ENCODE measurements at regions not wholly inside any gene's neighbourhood (a gene's known extent, or its start where the extent isn't known, plus 50 kb on each side); places are given as distances from the start of the nearest gene placed in this dataset.

GRCh38 chr6:77401231-77401630, 62.1 kb downstream of the HTR1B start (continued):
- TF ChIP-seq JUND (CRISPR knock-in tag; IDR thresholded peaks at IDR 0.05), result no peak

- H2AFZ ChIP-seq (ENCODE audit: low read length), result no peak overlapping the region
- no peak overlapping the region for H3K4me2 ChIP-seq (ENCODE audit: low read depth, low read length)
- no peaks in the 10 kb centered on the region for H3K4me1 ChIP-seq (ENCODE audit: insufficient read depth, low read length)
- no peaks in the 10 kb centered on the region for H3K27me3 ChIP-seq (ENCODE audit: control insufficient read depth in 1 of 2, insufficient read depth in 2 of 2, low read length in 2 of 2)
- no peak overlapping the region for H3K4me3 ChIP-seq (replicated peaks in 1 of 3; ENCODE audit: insufficient read depth in 1 of 3, low read depth in 2 of 3, low read length in 3 of 3)
- no peak for DNase-seq (ENCODE audit: low spot score)
- no peak overlapping the region for H3K27ac ChIP-seq (ENCODE audit: extremely low read length, insufficient read depth, low read length)
- CTCF ChIA-PET (ENCODE audit: low intra/inter-chr PET ratio, low total read pairs), result no interaction called here
- H3K9me3 ChIP-seq (ENCODE audit: low read length), result no peaks in the 10 kb centered on the region
- no peaks in the 10 kb centered on the region for H3K36me3 ChIP-seq (replicated peaks in 1 of 2; ENCODE audit: control insufficient read depth in 1 of 2, insufficient read depth in 2 of 2, low read length in 2 of 2)
- TF ChIP-seq ZBTB2 (CRISPR knock-in tag; IDR thresholded peaks at IDR 0.05; ENCODE audit: low read depth), result no peak
- no peak overlapping the region for H3K9ac ChIP-seq (ENCODE audit: insufficient read depth, low read depth, low read length)
- intact Hi-C loops (cut with micrococcal nuclease; ENCODE audit: unreplicated experiment) (no loop called here), in situ Hi-C loops (cut with HindIII; ENCODE audit: extremely low pct_ligation_motif_present, low pct_unique_long_range_greater_than_20kb) (no loop called here)
- WGBS (ENCODE audit: low lambda C conversion rate), result 6% methylated on average over 1 of the region's 1 CpG
- no TSS peak for BruUV-seq (replicated peaks)
- no peaks in the 10 kb centered on the region for H3K79me2 ChIP-seq (ENCODE audit: insufficient read depth, low read length)
- POLR2A ChIA-PET, result no interaction called here
- no peak for FAIRE-seq
- H4K20me1 ChIP-seq (ENCODE audit: insufficient read depth, low read length), result no peaks in the 10 kb centered on the region
- ATAC-seq, result no peak
Measured at GRCh38 chr6:77397561-77397960, 65.7 kb downstream of the HTR1B start.

- DNase-seq (ENCODE audit: low spot score) (no peak), FAIRE-seq (no peak), ATAC-seq (no peak)
- H3K9ac ChIP-seq (ENCODE audit: insufficient read depth, low read depth, low read length), result no peak overlapping the region
- intact Hi-C loops (cut with micrococcal nuclease; ENCODE audit: unreplicated experiment), result no loop called here
- H2AFZ ChIP-seq (ENCODE audit: low read length), result no peak overlapping the region
- BruUV-seq (replicated peaks), result no TSS peak
- H3K36me3 ChIP-seq (replicated peaks in 1 of 2; ENCODE audit: control insufficient read depth in 1 of 2, insufficient read depth in 2 of 2, low read length in 2 of 2), result no peaks in the 10 kb centered on the region
- ChIA-PET POLR2A (no interaction called here), CTCF (ENCODE audit: low intra/inter-chr PET ratio, low total read pairs) (no interaction called here)
- no peaks in the 10 kb centered on the region for H4K20me1 ChIP-seq (ENCODE audit: insufficient read depth, low read length)
- H3K27ac ChIP-seq (ENCODE audit: extremely low read length, insufficient read depth, low read length), result no peak overlapping the region
- in situ Hi-C loops (cut with HindIII; ENCODE audit: extremely low pct_ligation_motif_present, low pct_unique_long_range_greater_than_20kb), result no loop called here
- no peak overlapping the region for H3K4me3 ChIP-seq (replicated peaks in 1 of 3; ENCODE audit: insufficient read depth in 1 of 3, low read depth in 2 of 3, low read length in 3 of 3)
- no peaks in the 10 kb centered on the region for H3K79me2 ChIP-seq (ENCODE audit: insufficient read depth, low read length)
- no peaks in the 10 kb centered on the region for H3K9me3 ChIP-seq (ENCODE audit: low read length)
- H3K4me1 ChIP-seq (ENCODE audit: insufficient read depth, low read length), result no peaks in the 10 kb centered on the region
- H3K4me2 ChIP-seq (ENCODE audit: low read depth, low read length), result no peak overlapping the region
- H3K27me3 ChIP-seq (ENCODE audit: control insufficient read depth in 1 of 2, insufficient read depth in 2 of 2, low read length in 2 of 2), result no peaks in the 10 kb centered on the region; a peak in 1 of 5 replicates
- TF ChIP-seq RFX3 (CRISPR knock-in tag; IDR thresholded peaks at IDR 0.05) (no peak), ATF7 (IDR thresholded peaks at IDR 0.05) (peak; percentile 69), ATF7 (CRISPR knock-in tag; IDR thresholded peaks at IDR 0.05) (no peak)
Measured at GRCh38 chr6:77389402-77389801, 73.9 kb downstream of the HTR1B start.

Data from HepG2 (cell line).